HG03159 (cell line): ENCODE measurements at regions not wholly inside any gene's neighbourhood (a gene's known extent, or its start where the extent isn't known, plus 50 kb on each side); places are given as distances from the start of the nearest gene placed in this dataset.

Experiments used
- ATAC-seq: cut with Tn5 transposase; IDR thresholded peaks from one replicate; pipeline ENCODE4 v1.9.1; 2021; ENCODE audit warnings: mild to moderate bottlenecking, moderate library complexity; ENCODE audit not compliant: unreplicated experiment

DNA sequence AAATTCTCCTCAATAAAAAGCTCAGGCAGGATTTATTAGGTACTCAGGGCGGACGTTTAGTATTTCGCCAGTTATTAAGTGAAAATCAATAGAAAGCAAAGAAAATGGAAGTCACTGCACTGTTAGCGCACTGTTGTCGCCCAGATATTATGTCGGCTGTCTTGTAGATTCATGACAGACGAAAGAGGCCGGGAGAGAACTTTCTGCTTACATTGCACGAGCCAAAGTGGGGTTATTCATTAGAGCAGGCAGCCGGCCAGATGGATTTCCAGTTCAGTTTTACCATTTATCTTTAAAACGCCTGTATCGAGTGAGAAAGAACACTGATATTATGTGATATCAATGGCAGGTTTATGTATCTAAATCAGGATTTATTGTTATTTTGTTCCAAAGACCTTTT lies 866.0 kb upstream of the NR2F2 start:
- ATAC-seq: no peak

DNA sequence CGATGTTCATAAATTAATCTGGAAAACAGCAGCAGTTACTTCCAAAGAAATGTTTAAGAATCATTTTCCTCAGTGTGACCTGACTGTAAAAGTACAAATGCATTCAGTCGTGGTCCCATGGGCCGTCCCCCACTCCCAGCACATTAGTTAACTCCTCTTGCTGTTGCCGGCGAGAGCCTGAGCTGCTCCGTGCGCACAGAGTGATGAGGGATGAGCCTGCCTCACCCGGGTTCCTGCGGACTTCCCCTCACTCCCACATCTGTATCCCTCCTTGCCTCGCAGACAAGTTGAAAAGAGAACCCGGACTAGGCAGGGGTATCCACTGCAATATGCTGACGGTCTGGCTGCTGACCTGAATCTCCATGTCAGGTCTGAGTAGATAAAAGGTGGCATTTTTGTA lies 861.7 kb upstream of the NR2F2 start:
- ATAC-seq: no peak

GRCh38 chr15:95469496-95470000 lies 861.0 kb upstream of the NR2F2 start:
- ATAC-seq: no peak

GRCh38 chr15:95470529-95470928 lies 860.0 kb upstream of the NR2F2 start:
- ATAC-seq: no peak

- ATAC-seq: no peak
Observed at GRCh38 chr15:95470997-95471689, 859.4 kb upstream of the NR2F2 start.

- ATAC-seq: no peak
Observed at GRCh38 chr15:95471690-95472086, 858.8 kb upstream of the NR2F2 start.

GRCh38 chr15:95475067-95475466 lies 855.4 kb upstream of the NR2F2 start:
- ATAC-seq: no peak

DNA sequence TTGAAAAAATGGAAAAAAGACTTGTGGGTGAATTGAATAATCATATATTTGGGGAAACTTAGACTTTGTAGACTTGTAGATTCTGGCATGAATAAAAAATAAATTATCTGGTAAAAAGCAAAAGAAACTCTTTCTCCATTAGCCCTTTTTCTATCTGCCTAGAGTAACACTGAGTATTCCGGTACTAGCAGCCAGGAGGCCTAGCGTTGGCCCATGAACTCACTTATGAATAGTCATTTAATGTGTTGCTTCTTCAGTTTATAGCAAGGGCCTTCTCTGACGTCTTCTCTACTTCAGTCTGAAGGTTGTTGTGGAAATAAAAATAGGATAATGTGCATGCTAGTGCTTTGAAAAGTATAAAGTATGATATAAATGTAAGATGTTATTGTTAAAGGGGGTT lies 851.2 kb upstream of the NR2F2 start:
- ATAC-seq: no peak

DNA sequence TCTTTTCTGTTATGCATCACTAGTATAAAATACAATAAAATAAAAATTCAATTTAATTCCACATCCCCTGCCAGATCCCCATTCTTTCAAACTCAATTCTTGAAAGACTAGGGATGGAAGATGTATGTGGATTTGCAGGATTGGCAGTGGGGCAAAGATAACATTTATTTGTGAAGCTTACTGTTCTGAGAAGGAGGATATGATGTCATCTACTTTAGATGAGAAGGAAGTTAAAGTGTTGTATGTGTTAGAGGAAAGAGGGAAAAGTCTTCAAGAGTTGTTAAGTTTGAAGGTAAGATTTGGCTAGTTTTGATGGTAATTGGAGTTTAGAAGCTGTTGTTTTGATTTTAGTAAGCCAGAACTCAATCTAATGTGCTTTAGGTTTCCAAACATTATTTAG lies 845.1 kb upstream of the NR2F2 start:
- ATAC-seq: no peak

DNA sequence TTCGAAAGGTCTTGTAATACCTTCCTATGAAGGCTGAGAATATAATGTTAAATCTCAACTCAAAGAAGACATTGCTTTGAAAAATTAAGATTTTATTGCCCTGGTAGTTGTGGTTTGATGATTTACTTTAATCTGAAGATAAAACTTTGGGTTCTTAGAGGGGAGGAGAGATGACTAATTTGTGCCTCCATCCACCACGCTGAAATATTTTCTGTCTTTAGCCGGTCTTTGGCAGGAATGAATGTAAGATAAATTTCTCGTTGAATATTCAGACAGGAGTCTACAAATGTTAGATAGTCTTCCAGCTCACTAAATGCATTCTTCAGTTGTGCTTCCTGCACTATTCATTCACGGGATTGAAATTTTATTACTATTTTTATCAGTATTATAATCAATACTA lies 844.3 kb upstream of the NR2F2 start:
- no peak for ATAC-seq

DNA sequence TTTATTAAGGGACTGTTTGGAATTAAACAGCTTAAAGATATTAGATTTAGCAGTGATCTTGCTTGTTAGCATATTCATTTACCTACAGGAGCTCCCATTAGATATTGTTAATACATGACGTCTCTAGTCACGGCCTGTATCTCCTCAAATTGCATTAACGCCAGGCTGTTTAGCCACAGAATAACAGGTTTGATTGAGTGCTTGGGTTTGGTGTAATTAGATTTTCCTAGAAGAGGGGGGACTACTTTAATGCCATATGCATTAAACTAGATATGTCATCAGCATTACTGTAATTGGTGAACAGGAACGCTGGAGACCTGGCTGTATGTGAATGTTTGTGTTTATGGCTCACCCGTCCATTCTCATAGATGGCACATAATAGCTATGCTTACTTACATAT lies 841.4 kb upstream of the NR2F2 start:
- no peak for ATAC-seq

- ATAC-seq: no peak
Observed at GRCh38 chr15:95492388-95493070, 838.0 kb upstream of the NR2F2 start.

GRCh38 chr15:95494971-95495541 lies 835.4 kb upstream of the NR2F2 start:
- ATAC-seq: no peak

GRCh38 chr15:95497634-95498033 lies 832.9 kb upstream of the NR2F2 start:
- ATAC-seq: no peak

GRCh38 chr15:95498961-95499360 lies 831.5 kb upstream of the NR2F2 start:
- no peak for ATAC-seq

GRCh38 chr15:95499397-95499796 lies 831.1 kb upstream of the NR2F2 start:
- ATAC-seq: no peak

DNA sequence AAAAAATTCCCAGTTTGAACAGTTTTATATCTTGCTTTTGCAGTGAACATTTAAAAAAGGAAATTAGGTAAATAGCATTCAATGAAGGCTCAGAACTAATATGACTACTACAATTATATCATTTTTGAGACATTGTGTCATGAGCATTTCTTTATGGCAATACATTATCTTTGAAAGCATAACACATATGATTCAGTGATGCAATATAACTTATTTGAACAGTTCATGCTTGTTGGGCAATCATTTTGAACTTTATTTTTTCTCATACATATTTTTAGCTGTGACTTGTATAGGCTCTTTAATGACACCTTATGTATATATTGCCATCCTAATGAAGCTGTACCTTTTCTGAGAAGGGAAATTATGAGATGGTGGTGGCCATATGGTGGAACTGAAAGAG lies 828.6 kb upstream of the NR2F2 start:
- no peak for ATAC-seq

DNA sequence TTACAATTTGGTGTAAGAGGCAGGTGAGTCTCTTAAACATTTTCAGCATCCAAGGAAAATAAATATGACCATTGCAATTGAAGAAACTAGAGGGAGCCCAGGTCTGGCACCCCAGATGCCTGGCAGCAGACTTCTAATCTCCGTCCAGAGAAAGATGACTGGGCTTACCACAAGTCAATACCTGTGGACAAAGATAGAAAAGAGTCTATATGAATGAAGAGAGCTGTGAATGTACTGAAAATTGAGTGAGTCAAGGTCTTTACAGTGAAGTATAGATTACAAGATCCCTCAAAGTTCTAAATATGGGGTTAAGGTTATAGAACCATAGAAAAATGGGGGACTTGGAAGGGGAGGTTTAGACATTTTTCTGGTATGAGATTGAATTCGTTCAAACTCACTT lies 827.4 kb upstream of the NR2F2 start:
- no peak for ATAC-seq

DNA sequence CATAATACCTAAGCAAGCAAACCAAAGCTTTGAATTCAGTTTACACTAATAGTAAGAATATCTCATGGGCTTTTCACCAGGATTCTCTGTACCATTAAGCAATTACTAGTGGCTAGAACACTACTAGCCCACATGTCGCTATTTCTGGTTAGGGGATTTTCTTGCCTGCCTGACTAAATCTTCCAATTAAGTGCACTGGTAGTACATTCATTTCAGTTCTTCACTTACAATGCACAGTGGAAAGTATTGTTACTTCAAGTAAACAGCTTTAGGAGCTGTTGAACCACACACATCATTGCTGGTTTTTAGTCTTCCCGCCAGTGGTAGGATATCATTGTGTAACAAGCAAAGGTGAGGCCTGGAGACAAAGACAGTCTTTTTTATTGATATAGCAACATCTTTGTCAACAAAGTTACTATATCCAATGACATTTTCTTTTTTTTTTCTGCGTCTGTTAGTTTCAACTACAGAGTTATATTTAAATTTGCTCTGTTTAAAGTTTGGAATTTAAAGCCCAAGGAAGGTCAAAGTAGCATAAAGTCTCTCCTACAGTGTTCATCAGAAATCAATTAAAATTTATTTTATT lies 826.8 kb upstream of the NR2F2 start:
- no peak for ATAC-seq

GRCh38 chr15:95511671-95512070 lies 818.8 kb upstream of the NR2F2 start:
- no peak for ATAC-seq

- ATAC-seq: no peak
Observed at GRCh38 chr15:95512906-95513305, 817.6 kb upstream of the NR2F2 start.

DNA sequence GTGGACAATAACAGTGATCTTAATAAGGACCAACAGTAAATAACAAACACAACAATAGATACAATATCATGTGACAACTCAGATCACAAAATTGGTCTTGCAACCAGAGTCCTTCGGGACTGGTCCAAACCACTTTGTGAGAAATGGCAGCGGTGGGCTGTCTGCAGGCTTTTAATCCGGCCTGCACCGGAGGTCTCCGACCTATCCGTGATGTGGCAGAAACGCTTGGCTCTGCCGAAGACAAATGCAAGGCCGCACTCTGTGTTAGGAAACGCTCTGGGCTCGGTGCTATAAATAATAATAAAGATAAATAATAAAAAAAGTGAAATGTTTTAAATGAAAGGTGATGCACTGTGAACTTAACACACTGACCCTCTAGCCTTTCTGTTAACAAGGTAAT lies 810.6 kb upstream of the NR2F2 start:
- ATAC-seq: no peak
